ENCODE measurements at regions not wholly inside any gene's neighbourhood (a gene's known extent, or its start where the extent isn't known, plus 50 kb on each side); places are given as distances from the start of the nearest gene placed in this dataset.

- no peak for TF ChIP-seq POLR2A (IDR thresholded peaks at IDR 0.05; ENCODE audit: low read depth, low read length)
- TF ChIP-seq CTCF (IDR thresholded peaks at IDR 0.05; ENCODE audit: extremely low read depth in 1 of 2, insufficient read depth in 1 of 2, low read depth in 1 of 2, low read length in 2 of 2) = no peak
- no peak for TF ChIP-seq MAX (IDR thresholded peaks at IDR 0.05; ENCODE audit: insufficient read depth, insufficient read length)
- TF ChIP-seq EZH2 (IDR thresholded peaks at IDR 0.05; ENCODE audit: borderline replicate concordance, low read depth, low read length, severe bottlenecking) = no peak
- TF ChIP-seq MYC (IDR thresholded peaks at IDR 0.05; ENCODE audit: low read depth, low read length) = no peak
- no peak for TF ChIP-seq POLR2AphosphoS5 (IDR thresholded peaks at IDR 0.05; ENCODE audit: insufficient read depth, low read depth, low read length)
- no peak for TF ChIP-seq GATA2 (IDR thresholded peaks at IDR 0.05; ENCODE audit: insufficient read depth, insufficient read length, low read depth, low read length)
These were observed 297.0 kb downstream of the SH3GL2 start for GRCh38 chr9:17875886-17876285.
